Superior temporal gyrus (tissue), 1 donor: ENCODE measurements at regions not wholly inside any gene's neighbourhood (a gene's known extent, or its start where the extent isn't known, plus 50 kb on each side); places are given as distances from the start of the nearest gene placed in this dataset.

ENCODE experiments used
- DNase-seq: peaks from one replicate; pipeline ENCODE4 v3.0.0-alpha.2; 2016; ENCODE audit errors: extremely low spot score

DNA sequence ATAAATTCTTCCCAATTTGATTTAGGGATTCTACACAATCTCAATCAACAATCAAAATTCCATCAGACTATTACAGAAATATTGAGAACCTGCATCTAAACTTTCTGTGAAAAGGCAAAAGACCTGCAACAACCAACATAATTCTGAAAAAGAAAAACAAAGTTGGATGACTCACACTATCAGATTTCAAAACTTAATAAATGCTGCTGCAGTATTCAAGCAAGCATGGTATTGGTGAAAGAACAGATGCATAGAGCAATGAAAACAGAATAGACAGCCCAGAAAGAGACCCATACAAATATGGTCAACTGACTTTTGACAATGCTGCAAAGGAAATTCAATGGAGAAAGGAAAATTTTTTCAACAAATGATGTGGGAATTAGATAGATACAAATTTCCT, 477.1 kb upstream of the NR2F2 start:
- DNase-seq: no peak

DNA sequence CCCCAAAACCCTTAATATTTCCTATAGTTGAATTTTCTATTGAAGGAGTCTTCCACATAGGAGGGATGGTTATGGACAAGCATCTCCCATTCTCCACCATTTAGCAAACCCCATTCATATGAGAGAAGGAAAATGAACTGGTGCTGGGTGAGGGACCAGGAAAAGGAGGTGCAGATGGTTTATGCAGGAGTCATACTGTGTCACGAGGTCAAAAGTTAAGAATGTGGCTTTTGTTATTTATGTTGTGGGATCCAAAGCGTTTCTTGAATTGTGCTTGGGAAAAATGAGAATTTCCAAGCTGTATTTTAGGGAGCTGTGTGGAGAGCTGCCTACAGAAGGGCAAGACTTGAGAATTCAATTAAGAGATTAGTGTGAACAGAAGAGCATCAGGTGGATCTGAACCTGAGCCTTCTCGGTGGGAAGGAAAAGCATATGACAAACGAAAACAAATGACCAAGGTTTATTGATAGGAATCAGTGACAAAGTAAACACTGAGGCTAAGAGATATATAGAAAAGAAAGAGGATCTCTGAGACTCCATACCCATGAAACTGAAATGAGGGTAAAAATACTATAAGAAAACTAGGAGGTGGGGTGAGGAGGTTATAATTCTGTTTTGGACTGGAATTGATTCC, 473.3 kb upstream of the NR2F2 start:
- DNase-seq: no peak

DNA sequence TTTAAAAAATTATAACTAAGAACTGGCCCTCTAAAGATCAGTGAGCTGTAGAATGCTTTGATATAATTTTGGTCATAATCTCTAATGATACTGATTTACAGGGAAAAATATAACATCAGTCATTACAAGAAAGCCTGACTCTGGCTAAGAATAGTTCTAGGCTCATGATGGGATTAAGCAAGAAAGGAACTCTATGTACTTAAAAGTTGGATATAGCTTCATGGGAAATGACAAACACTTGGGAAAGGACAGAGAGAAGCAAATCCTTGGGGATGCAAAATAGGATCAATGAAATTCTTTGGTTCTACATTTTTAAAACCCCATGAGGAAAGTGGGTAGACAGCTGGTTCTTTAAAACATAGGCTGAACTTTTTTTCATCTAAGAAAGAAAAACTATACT, 472.7 kb upstream of the NR2F2 start:
- no peak for DNase-seq

DNA sequence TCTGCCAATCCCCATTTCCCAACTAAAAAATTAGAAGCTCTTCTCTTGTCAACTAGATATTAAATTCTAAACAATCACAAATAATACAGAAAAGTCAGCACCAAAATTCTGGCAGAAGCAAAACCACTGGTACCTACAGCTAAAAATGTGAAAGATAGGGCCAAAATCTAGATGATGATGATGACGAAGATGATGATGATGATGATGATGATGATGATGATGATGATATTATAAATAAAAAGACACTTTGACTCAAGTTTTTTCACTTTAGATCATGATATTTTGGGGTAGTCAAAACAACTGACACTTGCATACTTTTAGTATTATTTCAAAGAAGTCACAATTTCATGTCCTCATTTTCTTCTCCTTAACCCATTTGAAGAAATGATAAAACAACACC, 470.1 kb upstream of the NR2F2 start:
- no peak for DNase-seq

DNA sequence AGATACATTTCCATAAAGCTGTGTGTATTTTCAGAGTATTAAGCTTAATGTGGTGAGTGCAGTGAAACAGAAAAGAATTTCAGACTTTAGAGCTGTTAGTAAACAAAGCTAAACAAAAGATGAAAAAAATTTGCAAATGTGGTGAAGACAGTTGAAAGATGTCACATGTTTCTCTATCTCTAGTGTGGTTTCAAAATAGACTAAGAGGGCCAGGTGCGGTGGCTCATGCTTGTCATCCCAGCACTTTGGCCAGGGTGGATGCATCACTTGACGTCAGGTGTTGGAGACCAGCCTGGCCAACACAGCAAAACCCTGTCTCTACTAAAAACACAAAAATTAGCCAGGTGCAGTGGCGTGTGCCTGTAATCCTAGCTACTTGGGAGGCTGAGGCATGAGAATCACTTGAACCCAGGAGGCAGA, 466.0 kb upstream of the NR2F2 start:
- no peak for DNase-seq

DNA sequence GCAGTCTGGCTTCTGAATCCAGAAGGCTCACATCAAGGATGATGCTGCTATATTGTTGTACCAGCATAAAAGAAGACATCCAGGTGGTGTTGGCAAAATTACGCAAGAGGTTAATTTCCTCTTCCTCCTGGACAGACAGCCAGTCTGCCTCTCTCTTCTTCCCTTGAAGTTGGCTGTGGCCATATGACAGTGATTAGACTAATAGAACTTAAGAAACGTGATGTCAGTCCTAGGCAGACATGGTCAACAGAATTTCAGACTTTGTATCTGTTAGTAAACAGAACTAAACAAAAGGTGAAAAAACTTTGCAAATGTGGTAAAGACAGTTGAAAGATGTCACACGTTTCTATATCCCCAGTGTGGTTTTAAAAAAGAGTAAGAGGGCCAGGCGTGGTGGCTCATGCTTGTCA, 465.2 kb upstream of the NR2F2 start:
- DNase-seq: no peak

DNA sequence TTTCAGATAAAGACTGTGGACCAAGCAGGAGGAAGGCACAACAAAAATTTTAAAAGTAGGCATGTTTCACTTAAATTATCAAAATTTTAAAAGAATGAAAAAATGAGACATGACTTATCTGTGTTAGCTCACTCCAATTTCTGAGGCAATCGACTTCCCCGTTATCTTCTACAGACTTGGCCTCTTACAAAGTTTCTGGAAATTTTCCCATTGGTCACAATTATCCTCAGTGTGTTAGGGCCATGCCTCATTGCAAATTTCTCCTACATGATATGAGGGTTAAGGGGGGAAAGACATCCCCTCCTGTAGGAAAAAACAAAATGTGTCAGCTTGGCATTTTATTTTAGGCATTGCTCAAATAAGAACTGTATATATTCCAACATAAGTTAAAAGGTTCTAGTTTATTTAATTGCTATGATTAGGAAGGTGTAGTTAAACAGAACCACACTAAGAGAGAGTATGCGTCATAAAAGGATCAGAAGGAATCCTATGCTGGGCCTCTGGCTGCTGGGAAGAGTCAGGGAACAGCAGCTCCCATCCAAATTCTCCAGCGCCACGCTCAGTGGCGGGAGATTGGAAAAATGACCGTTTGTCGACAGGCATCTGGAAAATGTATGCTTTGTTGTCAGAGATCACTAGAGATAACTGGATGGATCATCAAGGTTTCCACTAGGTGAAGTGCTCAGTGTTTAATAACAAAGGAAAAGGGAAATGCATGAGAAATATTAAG, 463.6 kb upstream of the NR2F2 start:
- DNase-seq: no peak

DNA sequence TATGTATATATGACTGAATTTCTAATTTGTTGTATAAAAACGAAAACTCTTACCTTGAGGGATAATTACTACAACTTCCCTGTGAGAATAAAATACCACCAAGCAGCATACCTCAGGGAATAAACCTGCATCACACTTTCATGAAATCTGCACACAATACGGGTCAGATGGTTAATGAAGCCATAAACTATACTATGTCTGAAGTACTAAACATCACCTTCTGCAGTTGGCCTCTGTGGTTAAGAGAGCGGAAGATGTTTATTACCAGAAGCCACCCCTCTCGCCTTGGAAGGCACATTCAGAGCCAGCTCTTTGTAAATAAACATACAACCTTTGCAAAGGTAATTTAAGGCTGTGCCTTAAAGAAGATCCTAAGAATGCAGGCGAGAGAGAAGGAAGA, 462.1 kb upstream of the NR2F2 start:
- DNase-seq: no peak

DNA sequence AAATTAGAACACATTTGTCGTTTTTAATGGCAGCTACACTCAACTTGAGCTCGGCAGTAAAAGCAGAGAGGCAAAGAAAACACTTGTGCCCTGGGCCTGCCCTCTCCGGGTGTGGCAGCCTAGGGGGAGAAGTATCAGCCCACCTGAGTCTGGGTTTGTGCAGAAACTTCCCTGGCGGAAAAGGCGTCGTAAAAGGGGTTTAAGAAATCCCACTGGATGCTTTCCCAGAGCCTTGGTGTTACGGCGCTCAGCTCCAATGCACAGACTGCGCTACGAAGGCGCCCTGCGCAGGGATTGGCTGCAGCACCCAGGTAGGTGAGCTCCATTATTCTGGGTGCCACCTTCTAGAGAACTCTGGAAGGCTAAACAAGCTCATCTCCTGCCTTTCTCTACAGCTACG, 461.5 kb upstream of the NR2F2 start:
- no peak for DNase-seq

DNA sequence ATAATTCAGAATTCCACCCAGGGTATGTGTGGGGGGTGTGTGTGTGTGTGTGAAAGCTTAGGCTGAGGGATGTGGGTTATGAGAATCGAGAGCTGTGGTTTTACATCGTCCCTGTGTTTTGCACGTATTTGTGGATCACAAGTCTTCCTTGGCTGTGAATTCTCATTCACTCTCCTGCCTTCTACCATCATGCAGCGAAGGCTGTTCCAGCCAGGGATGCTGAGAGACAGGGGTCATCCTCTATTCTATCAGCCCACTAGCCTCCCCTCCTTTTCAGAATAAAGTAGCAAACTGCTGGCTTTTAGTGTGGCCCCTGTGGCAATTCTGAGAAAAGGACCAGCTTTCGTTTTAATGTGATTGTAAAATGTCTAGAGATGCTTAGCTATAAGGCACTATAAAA, 460.6 kb upstream of the NR2F2 start:
- no peak for DNase-seq

DNA sequence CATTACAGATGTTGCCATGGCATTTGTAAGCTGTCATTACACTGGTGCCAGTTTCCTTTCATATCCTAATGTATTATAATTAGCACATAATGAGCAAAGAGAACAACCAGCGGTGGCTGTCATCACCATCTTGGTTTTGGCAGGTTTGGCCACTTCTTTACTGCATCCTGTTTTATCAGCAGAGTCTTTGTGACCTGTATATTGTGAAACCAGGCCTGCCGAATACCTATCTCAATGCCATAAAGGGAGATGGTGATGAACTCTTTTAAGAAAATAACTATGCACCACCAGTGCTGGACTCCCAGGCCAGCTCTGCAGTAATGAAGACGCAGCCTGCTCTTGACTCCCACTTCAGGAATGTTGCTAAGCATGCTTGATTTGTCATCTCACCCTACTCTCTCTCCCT, 458.1 kb upstream of the NR2F2 start:
- DNase-seq: no peak

DNA sequence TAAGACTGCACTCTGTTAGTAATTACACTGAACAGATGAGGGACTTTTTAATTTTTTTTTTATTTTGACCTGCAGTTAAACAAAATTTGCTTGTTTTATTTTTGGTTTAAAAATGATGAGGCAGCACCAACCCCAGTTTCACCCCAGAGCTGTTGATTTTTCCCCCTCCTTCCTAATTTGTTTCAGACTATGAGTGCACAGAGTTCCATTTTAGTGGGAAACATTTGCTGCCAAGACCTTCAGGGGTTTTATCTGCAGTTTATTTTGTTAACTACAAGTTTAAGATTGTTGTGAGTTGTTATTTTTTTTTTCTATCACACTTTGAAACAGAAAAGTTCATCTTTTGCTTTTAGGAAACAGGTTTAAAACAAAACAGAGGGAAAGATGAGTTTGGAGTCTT, 455.9 kb upstream of the NR2F2 start:
- no peak for DNase-seq

DNA sequence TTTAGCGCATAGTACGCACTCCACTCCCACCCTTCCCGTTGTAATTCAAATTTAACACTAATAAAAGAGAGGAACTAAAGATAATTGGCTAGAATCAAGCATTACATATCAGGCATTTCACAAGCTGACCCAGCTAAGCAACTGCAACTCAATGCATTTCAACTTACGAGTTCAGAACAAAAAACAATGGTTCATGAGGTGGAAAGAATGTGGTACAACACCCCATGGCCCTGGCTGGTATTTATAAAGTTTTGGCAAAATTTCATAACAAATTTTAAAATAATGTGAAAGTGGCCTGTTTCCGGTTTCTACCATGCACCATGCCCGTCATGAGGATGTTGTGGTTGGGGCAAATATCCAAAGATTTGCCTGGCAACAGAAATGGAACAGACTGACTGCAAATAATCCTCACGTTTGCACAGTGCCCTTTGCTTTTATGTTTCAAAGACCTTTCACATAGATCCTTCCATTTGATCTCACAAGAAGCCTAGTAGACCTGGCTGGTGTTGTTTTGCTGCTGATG, 455.3 kb upstream of the NR2F2 start:
- DNase-seq: no peak

DNA sequence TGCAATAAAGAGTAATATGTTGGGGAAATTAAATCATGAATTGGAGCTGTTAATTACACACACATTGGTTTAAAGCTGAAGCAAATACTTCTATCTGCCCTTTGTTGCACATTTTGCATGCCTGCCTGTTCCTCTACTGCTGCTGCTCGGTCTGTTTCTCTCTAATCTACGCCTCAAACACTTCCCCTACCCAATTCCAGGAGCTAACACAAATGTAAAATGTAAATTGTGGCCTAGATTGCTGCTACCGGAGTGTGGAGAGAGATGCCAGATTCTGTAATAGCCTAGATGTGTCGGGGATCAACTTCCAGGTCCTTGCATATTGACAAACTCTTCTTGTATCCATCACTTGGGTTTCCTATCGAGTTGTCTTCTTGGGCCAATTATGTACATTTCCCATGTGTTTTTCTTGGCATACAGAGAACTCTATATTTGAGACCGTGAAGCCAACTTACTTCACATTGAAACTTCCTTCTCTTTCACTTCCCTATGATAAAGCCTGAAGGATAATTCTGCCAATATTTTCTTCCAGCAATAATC, 450.4 kb upstream of the NR2F2 start:
- no peak for DNase-seq

DNA sequence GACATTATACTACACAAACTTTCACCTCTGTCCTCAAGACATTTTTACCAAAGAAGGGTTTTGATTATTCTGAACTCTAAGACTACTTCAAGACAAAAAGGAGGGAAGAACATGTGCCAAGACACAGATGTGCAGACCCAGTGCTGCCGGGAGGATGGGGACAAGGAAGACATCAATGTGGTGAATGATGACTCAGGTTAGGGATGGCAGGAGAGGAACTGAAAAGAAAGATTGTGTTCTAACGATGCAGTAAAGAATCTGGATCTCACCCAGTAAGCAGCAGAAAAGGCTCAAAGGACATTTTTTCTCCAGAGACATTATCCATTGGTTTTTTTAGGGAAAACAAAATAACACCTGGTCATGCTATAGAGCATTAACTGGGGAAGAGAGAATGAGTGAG, 449.9 kb upstream of the NR2F2 start:
- no peak for DNase-seq

DNA sequence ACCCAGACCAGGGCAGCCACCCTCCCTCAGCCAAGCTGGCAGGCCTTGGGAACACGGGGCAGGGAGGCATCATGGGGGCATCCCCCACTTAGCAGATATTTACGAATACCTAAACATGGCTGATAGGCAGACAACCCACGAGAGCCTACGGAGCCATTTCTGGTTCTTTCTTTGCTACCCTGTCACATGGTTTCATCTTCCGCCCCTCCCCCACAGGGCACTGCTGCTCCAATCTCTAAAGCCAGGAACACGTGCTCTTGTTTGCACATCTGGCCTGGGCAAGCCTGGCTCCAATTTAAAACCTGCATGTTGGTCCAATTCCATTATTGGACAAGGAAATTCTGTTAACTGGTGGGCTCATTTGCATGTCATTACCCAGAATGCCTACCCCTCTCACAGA, 447.4 kb upstream of the NR2F2 start:
- DNase-seq: no peak

DNA sequence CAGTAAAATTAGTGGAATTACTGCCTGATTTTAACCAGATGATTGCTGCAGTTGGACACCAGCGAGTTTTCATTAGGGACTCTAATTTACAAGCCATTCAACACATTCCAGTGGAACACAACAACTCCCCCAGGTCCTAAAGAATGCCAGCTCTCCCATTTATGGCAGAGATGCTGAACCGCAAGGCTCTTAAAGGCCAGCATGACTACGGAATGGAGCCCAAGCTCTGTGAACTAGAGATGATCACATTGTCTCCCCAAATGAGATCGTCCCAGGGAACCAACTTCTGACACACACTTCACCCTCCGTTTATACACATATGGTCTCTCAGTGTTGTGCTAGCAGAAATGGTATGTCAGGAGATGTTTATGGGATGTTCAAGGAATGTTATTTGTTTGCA, 446.2 kb upstream of the NR2F2 start:
- no peak for DNase-seq

DNA sequence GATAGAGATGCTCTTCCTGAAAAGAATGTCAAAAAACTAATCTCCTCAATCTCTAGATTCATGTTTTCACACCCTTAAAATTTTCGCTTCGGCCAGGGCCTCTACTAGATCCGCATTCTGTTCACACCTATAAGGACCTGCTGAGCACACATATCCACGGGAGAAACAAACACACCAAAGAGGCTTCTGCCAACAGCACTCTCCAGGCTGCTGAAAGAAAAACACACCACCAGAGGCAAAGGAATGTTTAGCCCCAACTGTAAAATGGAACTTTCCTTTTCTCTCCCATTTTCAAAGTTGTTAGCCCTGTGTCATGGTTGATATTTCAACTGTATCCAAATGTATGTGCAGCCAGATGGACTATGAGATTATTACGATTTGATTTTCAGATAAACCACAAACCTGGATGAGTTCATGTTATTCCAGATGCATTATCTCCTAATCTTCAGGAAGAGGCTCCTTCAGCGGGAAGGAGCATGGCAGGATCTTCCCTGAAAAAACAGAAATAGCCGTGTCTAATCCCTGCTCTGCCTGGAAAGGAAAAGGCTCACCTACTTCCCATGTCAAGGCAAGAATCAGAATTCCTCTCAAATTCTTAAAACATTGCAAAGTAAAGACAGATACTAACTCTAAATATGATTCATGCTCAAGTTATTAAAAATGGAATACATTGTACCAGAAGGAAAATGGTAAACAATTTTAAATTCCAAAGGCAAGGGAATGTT, 442.7 kb upstream of the NR2F2 start:
- DNase-seq: no peak

DNA sequence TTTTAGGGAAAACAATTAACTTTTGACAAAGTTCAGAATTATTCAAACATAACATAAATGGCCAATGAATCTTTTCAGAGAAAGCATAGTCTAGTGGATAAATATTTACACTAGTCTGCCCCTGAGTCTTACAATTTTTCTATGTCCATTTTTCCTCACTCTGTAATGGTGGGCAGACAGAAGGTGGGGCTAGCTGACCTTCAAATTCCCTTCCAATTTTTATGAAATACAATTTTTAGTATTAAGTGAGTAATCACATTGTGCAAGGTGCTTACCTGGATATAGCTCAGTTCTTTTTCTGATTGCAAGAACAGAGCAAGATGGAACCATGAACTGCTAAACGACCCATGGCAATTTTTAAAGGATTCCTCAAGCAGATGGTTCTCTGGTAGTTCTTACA, 441.7 kb upstream of the NR2F2 start:
- no peak for DNase-seq

DNA sequence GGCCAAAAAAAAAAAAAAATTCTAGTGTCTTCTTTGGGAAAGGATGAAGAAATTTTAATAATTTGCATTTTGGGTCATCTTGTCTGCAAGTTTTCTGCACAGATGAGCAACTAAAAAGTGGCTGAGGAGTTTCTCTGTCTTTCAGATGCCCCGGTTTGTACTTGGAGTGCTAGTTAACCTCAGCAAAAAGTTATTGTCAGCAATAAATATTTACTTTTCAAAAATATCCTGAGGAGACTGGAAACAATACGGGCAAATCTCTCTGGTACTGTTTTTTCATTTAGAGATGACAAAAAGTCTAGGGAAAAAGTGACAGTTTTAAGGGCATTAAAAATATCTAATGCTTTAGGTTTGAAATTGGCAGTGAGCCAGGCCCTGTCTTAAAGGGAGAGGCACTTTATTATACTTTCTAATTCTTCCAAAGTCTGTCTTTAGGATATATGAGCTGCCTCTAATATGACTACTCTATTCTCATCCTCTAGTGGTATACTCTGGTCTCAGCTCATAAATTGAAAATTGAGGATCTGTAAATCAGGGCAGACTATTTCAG, 436.0 kb upstream of the NR2F2 start:
- DNase-seq: no peak

DNA sequence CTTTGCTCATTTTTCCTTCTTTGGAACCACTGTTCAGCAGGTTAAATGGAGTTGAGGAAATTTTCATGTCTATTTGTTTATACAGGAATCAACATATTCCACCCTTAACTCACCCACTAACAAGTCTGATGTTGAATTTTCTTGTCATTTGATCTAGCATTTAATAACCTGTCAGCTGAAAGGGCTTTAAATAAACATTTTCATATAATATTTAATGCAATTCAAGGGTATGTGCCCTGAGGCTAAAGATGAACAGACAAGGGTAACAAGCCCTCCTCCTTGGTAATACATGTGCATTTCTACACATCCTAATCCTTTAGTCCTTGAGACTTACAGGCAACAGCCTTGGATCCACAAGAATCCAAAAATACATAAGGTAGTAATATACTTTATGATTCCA, 435.0 kb upstream of the NR2F2 start:
- no peak for DNase-seq

DNA sequence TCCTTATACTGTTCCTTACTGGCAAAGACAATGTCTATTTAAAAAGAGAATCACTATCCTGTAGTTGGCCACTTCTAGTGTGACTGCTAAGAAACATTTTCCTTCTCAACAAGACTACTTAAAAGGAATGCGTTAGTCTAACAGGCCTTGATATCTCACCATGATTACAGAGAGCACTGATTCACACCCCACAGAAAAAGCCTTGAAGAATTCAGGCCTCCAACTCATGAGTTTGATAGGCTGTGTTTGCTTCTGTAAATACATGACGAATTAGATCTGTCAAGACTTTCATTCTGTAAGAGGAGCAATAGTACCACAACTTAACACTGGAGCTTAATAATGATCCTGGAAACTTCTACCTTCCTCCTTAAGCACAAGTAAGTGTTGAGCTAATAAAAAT, 432.8 kb upstream of the NR2F2 start:
- no peak for DNase-seq
